Right atrium auricular region (tissue), 2 donors: ENCODE measurements at regions not wholly inside any gene's neighbourhood (a gene's known extent, or its start where the extent isn't known, plus 50 kb on each side); places are given as distances from the start of the nearest gene placed in this dataset.

Experiments
- DNase-seq: peaks from one replicate; pipeline ENCODE4 v3.0.0-alpha.2; 2019; ENCODE audit warnings: low spot score
- H3K27ac ChIP-seq, 2 donors: fragments of 200-600 bp; sonication (generic); 1 replicate in 1 of 2; 2 replicates in 1 of 2; pipeline ENCODE4 v1.5.1; 2016 to 2019
- H3K27me3 ChIP-seq, 2 donors: fragments of 200-600 bp; sonication (generic); one replicate each; pipeline versions ENCODE4 v1.5.1 to v1.6.0; 2017 to 2019
- H3K36me3 ChIP-seq: fragments of 200-600 bp; sonication (generic); one replicate; pipeline ENCODE4 v1.5.1; 2016
- H3K4me1 ChIP-seq, 2 donors: fragments of 200-600 bp; sonication (generic); one replicate each; pipeline versions ENCODE4 v1.5.1 to v1.6.0; 2017 to 2019
- H3K4me3 ChIP-seq, 2 donors: fragments of 200-600 bp; sonication (generic); 1 replicate in 1 of 2; 2 replicates in 1 of 2; pipeline ENCODE4 v1.5.1; 2017 to 2019; ENCODE audit warnings: mild to moderate bottlenecking in 1 of 2, moderate library complexity in 1 of 2
- H3K9me3 ChIP-seq, 2 donors: fragments of 200-600 bp; sonication (generic); one replicate each; pipeline ENCODE4 v1.5.1; 2019
- CTCF ChIP-seq, 2 donors: fragments of 200-600 bp; sonication (generic); IDR thresholded peaks; one replicate each; pipeline ENCODE4 v1.5.1; 2019; ENCODE audit warnings: antibody characterized with exemption in 2 of 2

DNA sequence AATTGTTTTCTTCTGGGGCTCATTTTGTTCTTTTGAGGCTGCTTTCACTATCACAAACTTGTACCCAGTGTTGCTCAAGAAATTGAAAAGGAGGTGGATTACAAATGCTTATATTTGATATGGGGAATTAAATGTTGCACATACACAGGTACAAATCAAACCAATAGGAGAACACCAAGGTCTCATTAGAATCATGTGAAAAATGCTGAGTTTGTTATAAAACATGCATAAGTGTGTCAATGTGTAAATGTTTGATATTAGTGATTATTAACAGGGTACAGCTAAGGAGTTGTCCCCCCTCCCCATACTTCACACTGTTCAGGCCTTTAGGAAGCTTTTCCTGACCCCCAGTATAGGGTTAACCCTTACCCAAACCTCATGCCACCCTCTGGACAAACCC lies 971.2 kb upstream of the SEL1L start:
- Histone ChIP-seq H3K36me3 (no peaks in the 10 kb centered on the region), H3K27ac (no peak overlapping the region), H3K4me1 (no peaks in the 10 kb centered on the region), H3K27me3 (no peaks in the 10 kb centered on the region), H3K4me3 (no peak overlapping the region), H3K9me3 (no peaks in the 10 kb centered on the region)
- no peak for TF ChIP-seq CTCF (IDR thresholded peaks at IDR 0.05)
- no peak for DNase-seq

GRCh38 chr14:82510007-82510406 lies 976.4 kb upstream of the SEL1L start:
- no peak overlapping the region for H3K4me3 ChIP-seq
- no peaks in the 10 kb centered on the region for H3K9me3 ChIP-seq
- TF ChIP-seq CTCF (IDR thresholded peaks at IDR 0.05), result no peak
- no peaks in the 10 kb centered on the region for H3K36me3 ChIP-seq
- no peaks in the 10 kb centered on the region for H3K27me3 ChIP-seq
- H3K27ac ChIP-seq, result no peak overlapping the region
- no peak for DNase-seq
- no peaks in the 10 kb centered on the region for H3K4me1 ChIP-seq

DNA sequence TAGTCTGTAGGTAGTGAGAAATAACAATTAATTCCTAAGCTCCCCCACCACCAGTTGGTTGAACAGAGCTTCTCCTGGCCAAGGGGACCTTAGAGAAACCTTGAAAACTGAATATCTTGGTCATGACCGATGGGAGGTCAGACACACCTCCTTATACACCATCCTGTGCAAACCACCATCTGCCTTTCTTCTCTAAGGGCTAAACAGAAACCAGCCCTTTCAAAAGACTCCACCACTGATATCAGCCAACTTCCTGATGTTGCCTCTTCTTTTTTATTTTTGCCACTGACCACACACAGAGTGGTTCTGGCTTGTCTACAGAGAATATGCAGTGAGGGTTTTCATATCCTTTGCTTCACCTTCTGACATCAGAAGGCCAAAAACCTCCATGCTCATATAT lies 977.7 kb upstream of the SEL1L start:
- no peaks in the 10 kb centered on the region for H3K36me3 ChIP-seq
- H3K4me3 ChIP-seq, result no peak overlapping the region
- no peaks in the 10 kb centered on the region for H3K4me1 ChIP-seq
- H3K27ac ChIP-seq, result no peak overlapping the region
- no peaks in the 10 kb centered on the region for H3K9me3 ChIP-seq
- H3K27me3 ChIP-seq, result no peaks in the 10 kb centered on the region
- DNase-seq, result no peak
- no peak for TF ChIP-seq CTCF (IDR thresholded peaks at IDR 0.05)

DNA sequence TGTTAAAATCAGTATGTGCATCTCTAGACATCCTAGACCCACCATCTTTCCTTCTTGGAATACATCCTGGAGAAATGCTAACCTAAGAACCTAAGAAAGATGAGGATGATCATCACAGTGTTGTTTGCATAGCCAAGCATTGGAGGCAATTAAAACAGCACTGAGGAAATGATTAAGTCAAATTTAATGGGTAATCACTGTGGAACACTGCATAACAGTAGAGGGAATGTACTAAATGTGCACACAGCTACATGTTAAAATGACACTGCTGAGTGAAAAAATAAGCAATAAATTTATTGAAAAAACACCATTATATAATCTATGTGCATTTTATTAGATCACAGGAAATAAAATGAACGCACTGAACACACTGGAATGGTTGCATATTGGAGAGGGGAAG lies 987.1 kb upstream of the SEL1L start:
- TF ChIP-seq CTCF (IDR thresholded peaks at IDR 0.05), result no peak
- no peak for DNase-seq
- H3K4me3 ChIP-seq, result no peak overlapping the region
- H3K36me3 ChIP-seq, result no peaks in the 10 kb centered on the region
- no peaks in the 10 kb centered on the region for H3K27me3 ChIP-seq
- H3K9me3 ChIP-seq, result peaks cover 0 to 6% of the 10 kb centered on the region in 2 donors
- no peak overlapping the region for H3K27ac ChIP-seq
- no peaks in the 10 kb centered on the region for H3K4me1 ChIP-seq

DNA sequence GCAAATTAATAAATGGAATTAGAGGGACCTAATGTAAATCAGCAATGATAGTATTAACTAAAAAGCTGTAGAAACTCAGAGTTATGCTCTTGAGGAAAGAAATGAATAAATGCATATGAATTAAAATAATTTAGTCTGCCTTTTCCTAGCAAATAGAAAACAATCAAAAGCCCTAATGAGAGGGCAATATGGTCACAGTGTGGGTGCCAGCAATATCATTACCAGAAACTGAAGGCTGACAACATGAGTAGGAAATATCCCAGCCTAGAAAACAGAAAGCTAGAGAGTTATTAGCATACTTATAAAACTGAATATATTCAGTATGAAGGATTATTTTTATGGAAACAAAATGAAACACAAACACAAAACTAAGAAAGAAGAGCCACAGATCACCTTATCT lies 987.5 kb upstream of the SEL1L start:
- DNase-seq, result no peak

More for the DNA sequence above, 987.5 kb upstream of the SEL1L start:
- no peak for TF ChIP-seq CTCF (IDR thresholded peaks at IDR 0.05)
- Histone ChIP-seq H3K36me3 (no peaks in the 10 kb centered on the region), H3K4me3 (no peak overlapping the region), H3K9me3 (peaks cover 0 to 6% of the 10 kb centered on the region in 2 donors), H3K4me1 (no peaks in the 10 kb centered on the region), H3K27ac (no peak overlapping the region), H3K27me3 (no peaks in the 10 kb centered on the region)
